Non-pigmented ciliary epithelial cell (primary cell): ENCODE measurements at regions not wholly inside any gene's neighbourhood (a gene's known extent, or its start where the extent isn't known, plus 50 kb on each side); places are given as distances from the start of the nearest gene placed in this dataset.

Source experiments
- DNase-seq: peaks from one replicate; pipeline ENCODE4 v3.0.0-alpha.2; 2010; ENCODE audit warnings: low read depth

DNA sequence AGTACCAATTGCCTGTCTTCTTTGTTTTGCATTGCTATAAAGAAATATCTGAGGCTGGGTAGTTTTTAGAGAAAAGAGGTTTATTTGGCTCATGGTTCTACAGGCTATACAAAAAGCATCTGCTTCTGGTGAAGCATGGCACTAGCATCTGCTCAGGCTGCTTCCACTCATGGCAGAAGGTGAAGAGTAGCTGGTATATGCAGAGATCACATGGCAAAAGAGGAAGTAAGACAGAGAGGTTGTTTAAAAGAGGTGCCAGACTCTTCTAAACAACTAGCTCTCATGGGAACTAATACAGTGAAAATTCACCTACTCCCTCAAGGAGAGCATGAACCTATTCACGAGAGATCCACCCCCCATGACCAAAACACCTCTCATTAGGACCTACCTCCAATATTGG is 56.7 kb upstream of the GUCA2B start:
- DNase-seq: no peak

DNA sequence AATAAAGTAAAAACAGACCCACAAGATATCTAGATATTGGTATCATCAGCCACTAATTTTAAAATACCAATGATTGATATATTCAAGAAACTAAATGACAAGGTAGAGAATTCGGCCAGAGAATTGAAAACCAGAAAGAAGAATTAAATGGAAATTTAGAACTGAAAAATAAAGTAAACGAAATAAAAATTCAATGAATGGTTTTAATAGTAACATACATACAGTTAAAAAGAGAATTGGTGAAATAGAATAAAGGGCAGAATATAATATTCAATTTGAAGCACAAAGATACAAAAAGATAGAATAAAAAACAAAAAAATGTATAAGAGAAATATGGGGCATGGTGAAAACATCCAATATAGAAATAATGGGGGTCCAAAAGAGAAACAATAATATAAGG is 64.0 kb upstream of the GUCA2B start:
- no peak for DNase-seq

GRCh38 chr1:42086146-42086545 is 67.1 kb upstream of the GUCA2B start:
- no peak for DNase-seq

- no peak for DNase-seq
Observed at GRCh38 chr1:42085596-42085995, 67.6 kb upstream of the GUCA2B start.

- DNase-seq: no peak
Observed at GRCh38 chr1:42081475-42081874, 71.7 kb upstream of the GUCA2B start.

GRCh38 chr1:42075179-42075578 is 78.0 kb upstream of the GUCA2B start:
- DNase-seq: no peak

DNA sequence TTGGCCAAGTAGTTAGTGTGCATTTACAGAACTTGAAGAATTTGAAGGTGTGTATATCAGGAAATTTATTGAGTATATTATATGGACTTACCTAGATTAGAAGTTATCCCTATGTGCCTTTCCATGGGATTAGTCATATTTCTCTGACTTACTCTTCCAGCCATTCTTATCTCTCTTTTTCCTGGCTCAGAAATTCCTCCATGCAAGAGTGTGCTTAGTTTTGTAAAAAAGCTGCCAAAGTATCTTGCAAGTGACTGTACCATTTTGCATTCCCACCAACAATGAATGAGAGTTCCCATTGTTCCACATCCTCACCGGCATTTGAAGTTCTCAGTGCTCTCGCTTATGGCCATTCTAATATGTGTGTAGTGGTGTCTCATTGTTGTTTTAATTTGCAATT is 82.2 kb upstream of the GUCA2B start:
- DNase-seq: no peak

DNA sequence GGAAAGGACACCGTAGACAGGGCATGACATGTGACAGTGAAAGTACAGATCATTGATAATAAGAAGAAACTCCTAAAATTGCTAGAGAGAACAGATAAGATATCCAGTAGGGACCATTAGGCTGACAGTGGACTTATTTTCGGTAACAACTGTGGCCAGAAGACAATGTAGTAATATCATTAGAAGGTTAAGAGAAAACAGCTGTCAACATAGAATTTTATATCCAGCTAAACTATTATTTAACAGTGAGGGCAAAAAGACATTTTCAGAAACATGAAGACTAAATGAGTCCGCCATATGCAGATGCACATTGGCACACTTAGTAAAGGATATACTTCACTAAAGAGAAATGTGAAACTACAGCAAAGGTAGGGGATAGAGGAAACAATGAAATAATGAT is 95.4 kb upstream of the GUCA2B start:
- DNase-seq: no peak

- no peak for DNase-seq
Observed at GRCh38 chr1:42056460-42056859, 96.8 kb upstream of the GUCA2B start.

DNA sequence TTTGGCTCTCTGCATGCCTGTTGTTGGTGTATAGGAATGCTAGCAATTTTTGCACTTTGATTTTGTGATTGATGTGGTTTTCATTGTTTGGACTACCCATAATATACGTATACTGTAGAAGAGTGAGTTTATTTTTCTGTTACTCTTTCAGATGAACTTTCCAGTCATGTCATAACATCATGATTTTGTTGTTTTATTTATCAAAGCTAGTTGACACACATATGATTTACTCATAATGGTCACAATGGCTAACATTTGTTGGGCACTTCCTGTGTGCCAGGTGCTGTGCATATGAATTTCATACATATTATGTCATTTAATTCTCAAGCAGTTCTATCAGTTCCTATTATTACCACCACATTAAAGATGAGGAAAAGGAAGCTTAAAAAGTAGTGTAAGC is 98.1 kb upstream of the GUCA2B start:
- no peak for DNase-seq

GRCh38 chr1:42052072-42052699 is 101.0 kb upstream of the GUCA2B start:
- DNase-seq: no peak

DNA sequence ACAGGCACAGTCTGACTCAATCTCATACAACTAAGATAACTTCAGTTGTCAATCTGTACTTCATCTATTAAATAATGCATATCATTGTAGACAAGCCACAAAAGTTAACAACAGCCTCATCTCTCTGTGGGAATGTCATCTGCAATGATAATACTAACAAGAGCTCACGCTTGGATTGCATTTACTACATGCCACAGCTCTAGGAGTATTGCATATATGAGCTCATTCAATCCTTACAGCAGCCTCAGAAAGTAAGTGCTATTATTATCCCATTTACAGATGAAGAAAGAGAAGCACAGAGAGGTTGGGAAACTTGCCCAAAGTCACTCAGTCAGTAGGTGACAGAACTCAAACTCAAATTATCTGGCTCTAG is 105.7 kb upstream of the GUCA2B start:
- DNase-seq: no peak

DNA sequence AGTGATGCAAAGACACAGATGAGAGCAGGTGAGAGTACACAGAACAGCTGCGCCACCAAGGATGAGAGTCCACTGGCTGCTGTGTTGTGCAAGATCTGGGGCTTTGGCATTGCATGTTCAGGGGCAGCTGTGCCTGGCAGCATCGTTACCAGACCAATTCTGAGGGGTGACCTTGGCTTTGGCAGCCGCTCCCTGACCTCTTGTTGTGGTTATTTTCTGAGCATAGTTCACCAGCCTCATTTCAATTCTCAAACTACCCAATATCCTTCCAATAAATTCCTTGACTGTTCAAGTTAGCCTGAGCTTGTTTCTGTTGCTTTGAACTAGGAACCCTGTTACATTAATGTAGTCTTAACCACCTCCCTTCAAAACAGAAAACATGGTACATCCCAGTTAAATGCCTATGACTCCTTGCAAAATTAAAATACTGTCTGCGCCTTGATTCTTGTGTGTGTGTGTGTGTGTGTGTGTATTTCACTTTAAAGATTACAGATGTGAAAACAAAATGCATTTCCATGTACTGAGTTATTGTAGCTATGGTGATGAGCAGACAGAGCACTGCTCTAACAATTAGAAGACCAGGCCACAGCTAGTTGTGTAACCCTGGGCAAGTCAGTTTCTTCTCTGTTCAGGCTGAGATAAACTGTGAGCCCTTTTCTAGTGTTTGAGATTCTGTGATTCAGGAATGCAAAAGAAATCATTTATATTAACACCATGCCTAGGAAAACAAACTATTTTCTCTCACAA is 106.3 kb upstream of the GUCA2B start:
- no peak for DNase-seq

- no peak for DNase-seq
Observed at GRCh38 chr1:42044346-42044745, 108.9 kb upstream of the GUCA2B start.

- DNase-seq: no peak
Observed at GRCh38 chr1:42043811-42044210, 109.4 kb upstream of the GUCA2B start.

DNA sequence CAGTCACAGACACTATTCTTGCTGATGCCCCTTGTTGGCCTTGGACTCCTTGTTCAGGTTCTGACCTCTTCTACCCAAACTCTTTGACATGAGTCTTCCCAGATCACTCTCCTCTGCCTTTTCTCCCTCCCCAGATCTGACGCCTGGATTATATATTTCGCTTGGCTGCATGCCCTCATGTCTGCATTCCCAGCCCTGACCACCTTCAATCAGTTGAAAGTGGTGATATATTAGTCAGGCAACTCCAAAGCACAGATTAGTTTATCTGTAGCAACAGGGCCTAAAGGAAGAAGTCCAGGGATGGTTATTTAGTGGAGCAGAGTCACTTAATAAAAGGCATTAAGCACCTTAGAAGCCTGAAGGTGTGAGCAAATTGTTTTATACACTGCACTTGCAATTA is 110.0 kb upstream of the GUCA2B start:
- DNase-seq: no peak

- DNase-seq: no peak
Observed at GRCh38 chr1:42041031-42041430, 112.2 kb upstream of the GUCA2B start.

DNA sequence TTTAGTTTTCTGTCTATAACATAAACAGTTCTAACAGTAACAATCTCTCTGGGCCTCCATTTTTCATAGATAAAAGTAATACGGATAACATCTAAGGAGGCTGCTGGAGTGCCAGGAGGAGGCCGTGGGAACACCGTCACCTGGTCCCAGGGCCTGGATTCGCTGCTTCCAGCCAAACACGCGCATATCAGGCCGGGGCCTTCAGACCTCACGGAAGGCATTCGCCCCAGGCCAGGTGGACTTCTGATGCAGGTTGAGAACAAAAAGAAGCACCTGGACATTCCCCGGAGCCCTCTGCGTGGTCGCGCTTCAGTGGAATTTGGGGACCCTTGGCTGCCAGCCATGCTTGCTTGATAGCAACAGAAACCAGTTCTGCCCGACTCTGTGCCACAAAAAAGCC is 113.1 kb upstream of the GUCA2B start:
- DNase-seq: no peak

- DNase-seq: no peak
Observed at GRCh38 chr1:42038261-42038660, 114.9 kb upstream of the GUCA2B start.

DNA sequence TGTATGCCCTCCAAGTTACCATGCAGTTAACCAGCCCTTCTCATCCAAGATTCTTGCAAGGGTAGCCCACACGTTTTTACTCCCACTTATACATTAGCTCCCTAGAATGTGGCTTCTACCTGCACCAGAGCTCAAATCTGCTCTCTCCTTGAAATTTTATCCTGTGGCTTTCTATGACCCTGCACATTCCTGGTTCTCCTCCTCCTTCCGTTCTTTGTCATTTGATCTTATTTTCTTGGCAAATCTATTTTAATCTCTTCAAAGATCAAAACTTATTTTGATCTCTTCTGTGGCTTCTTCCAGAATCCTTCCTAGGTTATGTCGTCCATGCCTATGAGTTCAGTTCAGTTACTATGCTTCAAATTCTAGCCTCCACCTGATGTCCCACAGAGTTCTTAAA is 115.6 kb upstream of the GUCA2B start:
- DNase-seq: no peak

DNA sequence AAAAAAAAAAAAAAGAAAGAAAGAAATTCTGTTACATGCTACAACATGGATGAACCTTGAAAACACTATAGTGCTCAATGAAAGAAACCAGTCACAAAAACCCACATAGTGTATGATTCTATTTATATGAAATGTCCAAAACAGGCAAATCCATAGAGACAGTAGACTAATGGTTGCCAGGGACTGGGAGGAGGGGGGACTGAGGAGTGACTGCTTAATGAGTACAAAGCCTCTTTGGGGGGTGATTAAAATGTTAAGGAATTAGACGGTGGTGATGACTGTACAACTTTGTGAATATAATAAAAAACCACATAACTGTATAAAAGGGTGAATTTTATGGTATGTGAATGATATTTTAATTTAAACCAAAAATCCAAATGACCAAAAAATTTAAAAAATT is 116.0 kb upstream of the GUCA2B start:
- DNase-seq: no peak

DNA sequence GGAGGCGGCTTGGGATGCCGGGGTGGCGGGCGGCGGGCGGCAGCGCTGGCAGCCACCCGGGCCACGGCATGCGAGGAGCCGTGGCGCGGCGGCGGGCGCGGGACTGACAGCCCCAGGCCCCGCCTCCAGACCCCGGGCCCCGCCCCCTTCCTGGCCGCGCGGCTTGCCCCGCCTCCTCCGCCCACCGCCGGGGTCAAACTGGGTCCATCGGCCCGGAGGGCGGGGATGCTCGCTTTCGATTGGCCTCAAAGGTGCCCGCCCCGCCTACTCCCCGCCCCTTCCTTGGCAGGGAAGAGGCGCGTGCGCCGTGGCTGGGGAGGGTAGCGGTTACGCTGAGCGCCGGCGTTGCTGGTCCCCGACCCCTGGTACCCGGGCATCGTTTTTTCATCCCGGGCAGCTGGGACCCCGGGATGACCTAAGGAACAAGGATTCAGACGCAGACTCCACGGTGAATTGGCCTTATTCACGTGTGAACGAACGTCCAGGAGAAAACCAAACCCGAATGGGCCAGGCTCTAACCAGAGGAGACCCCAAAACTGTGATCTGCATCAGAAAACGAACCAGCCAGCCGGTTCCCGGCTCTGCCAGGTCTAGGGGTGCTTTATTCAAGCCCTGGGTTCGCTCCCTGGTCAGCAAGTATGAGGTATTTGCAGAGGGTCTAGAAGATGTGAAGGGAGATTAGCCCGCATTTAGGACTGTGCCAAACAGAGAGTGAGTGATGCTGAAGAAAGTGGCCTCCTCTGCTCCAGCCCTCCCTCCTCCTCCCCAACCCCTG is 117.2 kb upstream of the GUCA2B start:
- DNase-seq: peak; percentile 58

DNA sequence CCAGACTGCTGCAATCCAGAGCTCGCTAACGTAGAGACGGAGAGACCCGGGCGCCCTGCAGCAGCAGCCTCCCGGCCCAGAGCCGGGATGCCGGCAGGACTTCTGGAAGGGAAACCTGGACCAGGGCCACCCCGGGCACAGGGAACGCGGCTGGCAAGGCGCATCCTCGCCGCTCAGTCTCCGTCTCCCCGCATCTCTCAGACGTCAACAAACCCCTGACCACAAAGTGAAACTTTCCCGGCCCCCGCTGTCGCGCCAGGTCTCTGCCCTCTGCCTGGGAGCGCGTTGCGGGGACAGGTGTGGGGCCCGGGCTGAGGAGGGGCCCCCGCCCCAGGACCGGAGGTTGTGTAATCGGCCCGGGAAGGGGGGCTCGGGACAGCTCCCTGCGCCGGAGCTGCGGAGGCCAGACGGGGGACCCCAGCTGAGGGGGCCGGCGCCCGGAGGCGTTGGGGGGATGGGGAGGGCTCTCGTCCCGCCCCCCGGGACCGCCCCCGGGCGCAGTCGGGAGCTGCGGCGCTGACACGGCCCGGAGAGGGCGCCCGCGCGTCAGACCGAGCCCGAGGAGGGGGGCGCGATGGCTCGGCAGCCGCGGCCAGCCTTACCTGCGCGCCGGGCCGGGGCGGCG is 116.6 kb upstream of the HIVEP3 start:
- DNase-seq: no peak
